Gastrocnemius medialis (tissue), 4 donors: ENCODE measurements at regions not wholly inside any gene's neighbourhood (a gene's known extent, or its start where the extent isn't known, plus 50 kb on each side); places are given as distances from the start of the nearest gene placed in this dataset.

Experiments used
- ATAC-seq, 2 donors: fragments of 150-250 bp; one replicate each; pipeline ENCODE4 v1.9.1; 2016
- DNase-seq, 2 donors: peaks; one replicate each; pipeline ENCODE4 v3.0.0-alpha.2; 2019
- H3K27ac ChIP-seq, 4 donors: fragments of 200-600 bp; sonication (generic); 1 replicate in 1 of 4; 2 replicates in 3 of 4; pipeline ENCODE4 v1.5.1; 2016 to 2018; ENCODE audit warnings: mild to moderate bottlenecking in 2 of 4, moderate library complexity in 1 of 4
- H3K27me3 ChIP-seq, 3 donors: fragments of 200-600 bp; sonication (generic) in 2 of 3; 1 replicate in 1 of 3; 2 replicates in 2 of 3; pipeline versions ENCODE4 v1.5.1 to v1.6.0; 2016 to 2019; ENCODE audit warnings: mild to moderate bottlenecking in 1 of 3, moderate library complexity in 1 of 3
- H3K36me3 ChIP-seq, 2 donors: fragments of 200-600 bp; sonication (generic) in 1 of 2; one replicate each; pipeline ENCODE4 v1.5.1; 2017 to 2018
- H3K4me1 ChIP-seq, 2 donors: fragments of 200-600 bp; sonication (generic) in 1 of 2; one replicate each; pipeline ENCODE4 v1.5.1; 2016 to 2017; ENCODE audit warnings: mild to moderate bottlenecking in 2 of 2
- H3K4me3 ChIP-seq, 4 donors: fragments of 200-600 bp; sonication (generic) in 3 of 4; 1 replicate in 1 of 4; 2 replicates in 3 of 4; pipeline ENCODE4 v1.5.1; 2016 to 2019; ENCODE audit warnings: mild to moderate bottlenecking in 2 of 4
- H3K9me3 ChIP-seq, 3 donors: fragments of 200-600 bp; sonication (generic) in 2 of 3; 1 replicate in 1 of 3; 2 replicates in 2 of 3; pipeline ENCODE4 v1.5.1; 2016 to 2019
- CTCF ChIP-seq, 5 experiments: fragments of 450-650 bp in 3 of 5; fragments of 200-600 bp in 2 of 5; sonication (generic) in 2 of 5; IDR thresholded peaks in 4 of 5; conservative IDR thresholded peaks in 1 of 5; 1 replicate in 4 of 5; 2 replicates in 1 of 5; pipeline ENCODE4 v1.5.1; 2016 to 2019; ENCODE audit warnings: antibody characterized with exemption in 5 of 5, mild to moderate bottlenecking in 3 of 5, moderate library complexity in 3 of 5
- POLR2A ChIP-seq, 2 donors: fragments of 450-650 bp; IDR thresholded peaks; one replicate each; pipeline ENCODE4 v1.6.1; 2017; ENCODE audit warnings: antibody characterized with exemption in 2 of 2, mild to moderate bottlenecking in 2 of 2, moderate library complexity in 2 of 2
- in situ Hi-C, 4 donors: fragments of 200-750 bp; cut with MboI; loops; one replicate each; pipeline versions ENCODE4 v1.15.0 to v1.8.0; 2017; ENCODE audit warnings: low sequenced_read_pairs in 4 of 4
- intact Hi-C: fragments of 100-400 bp; cut with DNase I; formaldehyde crosslinking; loops from one replicate; pipeline ENCODE4 v1.15.1; 2023; ENCODE audit warnings: low total_unique reads

DNA sequence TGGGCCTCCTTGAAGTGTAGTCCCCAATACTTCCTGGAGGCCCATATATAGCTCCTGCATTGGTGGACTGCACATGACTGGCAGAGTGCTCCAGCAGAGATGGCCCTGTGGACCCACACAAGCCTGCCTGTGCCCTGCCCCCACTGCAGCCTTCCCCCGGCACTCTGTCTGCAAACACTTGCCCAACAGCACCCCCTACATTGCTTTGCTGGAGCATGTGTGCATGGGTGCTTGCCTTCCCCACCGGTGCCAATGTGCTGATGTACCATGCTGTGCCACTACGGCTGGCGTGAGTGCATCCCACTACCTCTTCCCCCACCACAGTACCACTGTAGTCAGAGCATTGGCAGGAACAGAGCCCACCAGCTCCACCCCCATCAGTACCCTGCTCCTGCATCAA, 563.6 kb upstream of the CTNND2 start:
- intact Hi-C loops: no loop called here
- Histone ChIP-seq H3K27me3 (no peaks in the 10 kb centered on the region), H3K36me3 (no peaks in the 10 kb centered on the region), H3K27ac (no peak overlapping the region), H3K9me3 (no peaks in the 10 kb centered on the region), H3K4me3 (no peak overlapping the region), H3K4me1 (no peaks in the 10 kb centered on the region)
- ATAC-seq (no peak), DNase-seq (no peak)
- TF ChIP-seq POLR2A (IDR thresholded peaks at IDR 0.05) (no peak), CTCF (IDR thresholded peaks at IDR 0.05 in 4 of 5, conservative IDR thresholded peaks at IDR 0.05 in 1 of 5) (no peak)
- in situ Hi-C loops: no loop called here

DNA sequence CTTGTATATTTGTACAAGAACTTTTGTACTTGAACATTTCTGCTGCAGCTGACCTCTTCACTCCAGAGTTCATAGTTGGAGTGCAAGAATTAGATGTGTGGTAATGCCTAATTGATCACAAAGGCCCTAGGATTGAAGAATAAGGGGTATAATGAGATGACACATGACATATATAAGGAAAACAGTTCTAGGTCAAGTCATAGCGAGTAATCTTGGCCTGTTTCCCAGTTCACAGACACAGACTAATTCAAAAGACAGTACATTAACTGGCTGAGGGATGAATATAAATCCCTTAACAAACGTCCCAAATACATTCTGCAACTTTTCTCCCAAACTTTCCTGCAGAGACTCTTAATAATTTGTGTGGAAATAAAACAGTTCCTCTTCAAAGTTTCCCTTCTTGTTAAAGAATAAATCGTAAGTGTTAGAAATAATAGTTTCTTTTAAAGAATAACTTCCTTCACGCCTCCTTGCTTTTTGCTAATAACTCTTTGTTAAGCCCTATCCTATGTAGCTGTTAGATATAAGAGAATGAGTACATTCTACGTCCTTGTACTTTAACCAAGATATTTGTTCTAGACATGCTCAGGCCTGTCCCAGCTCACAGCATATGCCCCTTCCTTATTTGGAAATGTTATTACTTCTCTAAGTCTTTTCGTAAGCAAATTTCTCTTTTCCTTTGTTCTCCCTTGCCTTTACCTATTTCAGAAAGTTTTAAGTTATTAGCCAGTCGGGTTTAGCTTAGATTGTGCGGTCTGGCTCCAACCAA, 556.4 kb upstream of the CTNND2 start:
- H3K27me3 ChIP-seq: no peaks in the 10 kb centered on the region
- no peak overlapping the region for H3K27ac ChIP-seq
- in situ Hi-C loops: no loop called here
- no peaks in the 10 kb centered on the region for H3K9me3 ChIP-seq
- H3K36me3 ChIP-seq: no peaks in the 10 kb centered on the region
- no peak for ATAC-seq
- no peak overlapping the region for H3K4me3 ChIP-seq
- intact Hi-C loops: no loop called here
- TF ChIP-seq POLR2A (IDR thresholded peaks at IDR 0.05) (no peak), CTCF (IDR thresholded peaks at IDR 0.05 in 4 of 5, conservative IDR thresholded peaks at IDR 0.05 in 1 of 5) (no peak)
- no peaks in the 10 kb centered on the region for H3K4me1 ChIP-seq
- DNase-seq: no peak

- H3K27me3 ChIP-seq: no peaks in the 10 kb centered on the region
- H3K36me3 ChIP-seq: no peaks in the 10 kb centered on the region
- no peaks in the 10 kb centered on the region for H3K9me3 ChIP-seq
- no peaks in the 10 kb centered on the region for H3K4me1 ChIP-seq
- TF ChIP-seq CTCF (IDR thresholded peaks at IDR 0.05 in 4 of 5, conservative IDR thresholded peaks at IDR 0.05 in 1 of 5) (no peak), POLR2A (IDR thresholded peaks at IDR 0.05) (no peak)
- ATAC-seq: no peak
- no peak overlapping the region for H3K27ac ChIP-seq
- in situ Hi-C loops: no loop called here
- intact Hi-C loops: no loop called here
- no peak overlapping the region for H3K4me3 ChIP-seq
- no peak for DNase-seq
These were observed 555.1 kb upstream of the CTNND2 start for GRCh38 chr5:12459326-12459725.

GRCh38 chr5:12419075-12419474, 514.8 kb upstream of the CTNND2 start:
- in situ Hi-C loops: no loop called here
- Histone ChIP-seq H3K9me3 (no peaks in the 10 kb centered on the region), H3K27ac (no peak overlapping the region), H3K27me3 (no peaks in the 10 kb centered on the region), H3K36me3 (no peaks in the 10 kb centered on the region), H3K4me1 (no peaks in the 10 kb centered on the region), H3K4me3 (no peak overlapping the region)
- ATAC-seq: no peak
- no peak for TF ChIP-seq CTCF (IDR thresholded peaks at IDR 0.05 in 4 of 5, conservative IDR thresholded peaks at IDR 0.05 in 1 of 5)
- no peak for TF ChIP-seq POLR2A (IDR thresholded peaks at IDR 0.05)
- no peak for DNase-seq
- intact Hi-C loops: no loop called here

DNA sequence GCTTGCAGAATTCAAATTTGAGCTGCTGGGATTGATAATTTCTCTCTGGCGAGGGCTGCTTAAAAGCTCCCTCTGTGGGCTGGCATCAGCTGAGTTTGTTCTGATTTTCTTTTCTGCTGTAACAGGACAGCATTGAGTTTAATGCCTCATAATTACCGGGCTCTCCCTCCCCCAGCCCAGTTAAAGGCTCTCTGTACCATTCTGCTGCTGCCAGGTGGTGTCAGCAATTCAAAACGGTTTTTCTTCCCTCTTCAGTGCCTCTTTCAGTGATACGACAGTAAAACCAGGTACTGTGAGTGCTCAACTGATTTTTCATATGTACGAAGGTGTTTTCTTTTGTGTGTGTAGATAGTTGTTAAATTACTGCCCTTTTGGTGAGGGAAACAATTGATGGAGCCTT, 509.3 kb upstream of the CTNND2 start:
- ATAC-seq (no peak), DNase-seq (no peak)
- H3K4me3 ChIP-seq: no peak overlapping the region
- no peak overlapping the region for H3K27ac ChIP-seq
- TF ChIP-seq POLR2A (IDR thresholded peaks at IDR 0.05) (no peak), CTCF (IDR thresholded peaks at IDR 0.05 in 4 of 5, conservative IDR thresholded peaks at IDR 0.05 in 1 of 5) (no peak)
- H3K4me1 ChIP-seq: no peaks in the 10 kb centered on the region
- in situ Hi-C loops (no loop called here), intact Hi-C loops (no loop called here)
- no peaks in the 10 kb centered on the region for H3K27me3 ChIP-seq
- no peaks in the 10 kb centered on the region for H3K36me3 ChIP-seq
- H3K9me3 ChIP-seq: no peaks in the 10 kb centered on the region
